ENCODE measurements at regions not wholly inside any gene's neighbourhood (a gene's known extent, or its start where the extent isn't known, plus 50 kb on each side); places are given as distances from the start of the nearest gene placed in this dataset.

DNA sequence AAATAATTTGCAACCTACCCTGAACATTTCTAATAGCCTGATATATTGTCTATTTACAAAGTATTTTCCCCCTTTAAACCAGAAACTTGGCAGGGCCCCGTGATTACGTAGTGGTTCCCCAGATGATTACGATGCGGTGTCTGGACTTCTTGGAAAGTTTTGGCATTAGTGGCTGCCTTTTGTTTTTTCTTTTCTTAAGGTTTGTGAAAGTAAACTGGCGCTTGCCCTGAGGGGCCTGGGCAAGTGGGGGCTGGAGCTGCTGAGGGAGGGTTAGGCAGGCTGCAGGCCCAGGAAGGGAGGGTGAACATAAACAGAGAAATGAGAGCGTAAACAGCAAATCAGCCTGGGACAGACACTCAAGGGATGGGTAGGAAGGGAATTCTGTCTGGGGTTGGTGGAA, 123.6 kb upstream of the MSX1 start:
- no peak for TF ChIP-seq FOS (IDR thresholded peaks at IDR 0.05; ENCODE audit: borderline replicate concordance, insufficient read depth, low read length)
- no peak for TF ChIP-seq MYC (IDR thresholded peaks at IDR 0.05; ENCODE audit: low read depth, low read length)
- TF ChIP-seq POLR2A (IDR thresholded peaks at IDR 0.05; ENCODE audit: low read depth, low read length), result no peak
- TF ChIP-seq GATA2 (IDR thresholded peaks at IDR 0.05; ENCODE audit: insufficient read depth, insufficient read length, low read depth, low read length), result no peak
- no peak for TF ChIP-seq POLR2AphosphoS5 (IDR thresholded peaks at IDR 0.05; ENCODE audit: insufficient read depth, low read depth, low read length)
- TF ChIP-seq, protein P1, sequence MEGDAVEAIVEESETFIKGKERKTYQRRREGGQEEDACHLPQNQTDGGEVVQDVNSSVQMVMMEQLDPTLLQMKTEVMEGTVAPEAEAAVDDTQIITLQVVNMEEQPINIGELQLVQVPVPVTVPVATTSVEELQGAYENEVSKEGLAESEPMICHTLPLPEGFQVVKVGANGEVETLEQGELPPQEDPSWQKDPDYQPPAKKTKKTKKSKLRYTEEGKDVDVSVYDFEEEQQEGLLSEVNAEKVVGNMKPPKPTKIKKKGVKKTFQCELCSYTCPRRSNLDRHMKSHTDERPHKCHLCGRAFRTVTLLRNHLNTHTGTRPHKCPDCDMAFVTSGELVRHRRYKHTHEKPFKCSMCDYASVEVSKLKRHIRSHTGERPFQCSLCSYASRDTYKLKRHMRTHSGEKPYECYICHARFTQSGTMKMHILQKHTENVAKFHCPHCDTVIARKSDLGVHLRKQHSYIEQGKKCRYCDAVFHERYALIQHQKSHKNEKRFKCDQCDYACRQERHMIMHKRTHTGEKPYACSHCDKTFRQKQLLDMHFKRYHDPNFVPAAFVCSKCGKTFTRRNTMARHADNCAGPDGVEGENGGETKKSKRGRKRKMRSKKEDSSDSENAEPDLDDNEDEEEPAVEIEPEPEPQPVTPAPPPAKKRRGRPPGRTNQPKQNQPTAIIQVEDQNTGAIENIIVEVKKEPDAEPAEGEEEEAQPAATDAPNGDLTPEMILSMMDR (IDR thresholded peaks at IDR 0.05; ENCODE audit: extremely low read depth in 1 of 2, insufficient read depth in 1 of 2, low read depth in 1 of 2, low read length in 2 of 2), result no peak
- no peak for TF ChIP-seq JUN (IDR thresholded peaks at IDR 0.05; ENCODE audit: borderline replicate concordance, insufficient read depth, insufficient read length, low read depth)
- TF ChIP-seq, protein P2, sequence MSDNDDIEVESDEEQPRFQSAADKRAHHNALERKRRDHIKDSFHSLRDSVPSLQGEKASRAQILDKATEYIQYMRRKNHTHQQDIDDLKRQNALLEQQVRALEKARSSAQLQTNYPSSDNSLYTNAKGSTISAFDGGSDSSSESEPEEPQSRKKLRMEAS (IDR thresholded peaks at IDR 0.05; ENCODE audit: insufficient read depth, insufficient read length), result no peak
- no peak for TF ChIP-seq EZH2 (IDR thresholded peaks at IDR 0.05; ENCODE audit: borderline replicate concordance, low read depth, low read length, severe bottlenecking)
- H3K79me2 ChIP-seq (ENCODE audit: control insufficient read depth, insufficient read depth, low read length), result no peaks in the 10 kb centered on the region
- H3K27me3 ChIP-seq (ENCODE audit: control insufficient read depth in 2 of 2, insufficient read depth in 2 of 2, low read length in 2 of 2), result no peaks in the 10 kb centered on the region
- H3K4me3 ChIP-seq (replicated peaks in 1 of 3; ENCODE audit: insufficient read depth in 1 of 3, low read depth in 1 of 3, low read length in 3 of 3), result no peak overlapping the region
- intact Hi-C loops (cut with micrococcal nuclease) (no loop called here), dilution Hi-C loops (cut with MboI; ENCODE audit: extremely low pct_ligation_motif_present, low sequenced_read_pairs) (no loop called here)
- no peak overlapping the region for H3K27ac ChIP-seq (ENCODE audit: insufficient read depth, low read depth, low read length)
- no peaks in the 10 kb centered on the region for H4K20me1 ChIP-seq (replicated peaks; ENCODE audit: control insufficient read depth, extremely low read depth, insufficient read depth, low read length)
- BruUV-seq (replicated peaks), result no TSS peak
- no peak overlapping the region for H2AFZ ChIP-seq (ENCODE audit: low read depth, low read length)
- H3K9me3 ChIP-seq (replicated peaks; ENCODE audit: control insufficient read depth, insufficient read depth, low read length), result no peaks in the 10 kb centered on the region
- H3K36me3 ChIP-seq (ENCODE audit: control insufficient read depth in 2 of 2, extremely low read depth in 1 of 2, insufficient read depth in 2 of 2, low read length in 2 of 2), result no peaks in the 10 kb centered on the region
- H3K9me1 ChIP-seq (replicated peaks; ENCODE audit: control insufficient read depth, extremely low read depth, insufficient read depth, low read length), result no peaks in the 10 kb centered on the region
- CTCF ChIA-PET, result interaction anchor here (0.9 kb wide), 1 partner anchor 9 kb away, joined by 3 read pairs; no protein-coding TSS in a partner anchor
- no peaks in the 10 kb centered on the region for H3K4me1 ChIP-seq (ENCODE audit: control insufficient read depth, extremely low read depth, insufficient read depth, low read length)
- no peak overlapping the region for H3K9ac ChIP-seq (replicated peaks; ENCODE audit: extremely low read depth, insufficient read depth, low read length)
- FAIRE-seq (no peak), DNase-seq (ENCODE audit: low read depth, low spot score) (no peak)
- POLR2A ChIA-PET, result interaction anchor here (0.7 kb wide), 1 partner anchor 31 kb away, joined by 3 read pairs; no protein-coding TSS in a partner anchor
- no peak overlapping the region for H3K4me2 ChIP-seq (ENCODE audit: insufficient read depth, low read length)

Measured in endothelial cell of umbilical vein (primary cell).